GM18951 (cell line): ENCODE measurements at regions not wholly inside any gene's neighbourhood (a gene's known extent, or its start where the extent isn't known, plus 50 kb on each side); places are given as distances from the start of the nearest gene placed in this dataset.

ENCODE experiments used
- POLR2A ChIP-seq: IDR thresholded peaks from 4 replicates; pipeline ENCODE4 v1.6.1; 2011; ENCODE audit warnings: mild to moderate bottlenecking; ENCODE audit not compliant: insufficient read length, insufficient read depth; ENCODE audit errors: extremely low read depth
- in situ Hi-C: fragments of 300-500 bp; cut with MboI; formaldehyde crosslinking; loops from one replicate; pipeline ENCODE4 v1.12.0; 2022; ENCODE audit warnings: low sequenced_read_pairs, mixed read lengths, inconsistent platforms; ENCODE audit not compliant: unreplicated experiment

DNA sequence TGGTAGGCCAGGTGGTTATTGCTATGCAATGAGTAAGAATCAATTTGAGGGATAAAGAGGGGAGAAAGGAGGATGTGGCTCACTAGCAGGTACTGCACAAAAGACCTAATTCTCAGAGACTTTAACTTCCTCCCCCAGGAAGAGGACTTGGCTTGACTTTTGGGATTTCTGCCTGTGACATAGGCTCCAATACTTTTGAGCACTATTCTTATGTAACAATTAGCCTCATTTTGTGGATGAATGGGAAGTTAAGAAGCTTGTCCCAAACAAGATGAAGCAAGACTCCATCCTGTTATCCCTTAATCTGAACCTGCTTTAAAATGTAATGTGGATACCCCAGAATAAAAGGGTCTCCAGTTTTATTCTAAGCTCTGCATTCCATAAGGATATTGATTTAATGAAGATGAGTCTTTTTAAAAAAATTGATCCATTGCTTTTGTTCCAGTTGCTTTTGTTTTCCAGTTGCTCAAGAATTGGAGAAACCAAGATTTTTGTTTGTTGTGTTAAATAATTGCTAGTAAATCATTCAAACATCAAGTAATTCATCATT is 218.5 kb downstream of the SNX13 start:
- no peak for TF ChIP-seq POLR2A
- in situ Hi-C loops, result no loop called here

DNA sequence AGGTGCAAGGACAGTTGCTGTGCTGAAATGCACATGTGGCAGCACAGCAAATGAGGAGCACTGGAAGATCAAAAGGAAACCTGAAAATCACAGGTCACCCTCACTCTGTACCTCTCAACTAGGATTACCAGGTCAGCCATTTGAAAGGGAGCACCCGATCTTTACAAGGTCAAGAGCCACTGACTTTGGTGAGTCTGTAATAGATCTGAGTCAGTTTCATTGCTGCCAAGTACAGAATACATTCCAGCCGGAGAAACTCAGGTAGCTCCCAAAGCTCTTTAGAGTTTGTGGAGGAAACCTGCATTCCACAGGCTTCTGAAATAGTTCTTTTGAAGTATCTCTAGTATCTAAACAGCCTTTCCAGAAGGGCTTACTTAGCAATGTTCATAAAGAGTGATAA is 217.5 kb downstream of the SNX13 start:
- in situ Hi-C loops, result no loop called here
- no peak for TF ChIP-seq POLR2A

DNA sequence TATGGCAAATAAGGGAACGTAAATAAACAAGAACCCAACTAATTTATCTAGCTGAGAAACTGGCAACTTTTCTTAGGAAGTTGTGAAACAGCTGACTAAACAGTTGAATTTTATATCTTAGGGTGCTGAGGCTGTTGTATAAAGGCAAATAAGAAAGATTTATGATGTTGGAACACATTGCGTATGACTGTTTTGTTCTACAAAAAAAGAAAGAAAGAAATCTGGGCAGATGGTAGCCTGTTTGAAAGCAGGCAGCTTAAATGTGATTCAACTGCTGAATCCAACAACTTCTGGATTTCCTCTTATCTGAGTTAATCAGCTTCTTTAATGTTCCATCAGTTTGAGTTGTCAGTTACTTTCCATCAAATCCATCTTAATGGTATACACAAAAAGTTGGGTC is 214.5 kb downstream of the SNX13 start:
- in situ Hi-C loops, result no loop called here
- no peak for TF ChIP-seq POLR2A

DNA sequence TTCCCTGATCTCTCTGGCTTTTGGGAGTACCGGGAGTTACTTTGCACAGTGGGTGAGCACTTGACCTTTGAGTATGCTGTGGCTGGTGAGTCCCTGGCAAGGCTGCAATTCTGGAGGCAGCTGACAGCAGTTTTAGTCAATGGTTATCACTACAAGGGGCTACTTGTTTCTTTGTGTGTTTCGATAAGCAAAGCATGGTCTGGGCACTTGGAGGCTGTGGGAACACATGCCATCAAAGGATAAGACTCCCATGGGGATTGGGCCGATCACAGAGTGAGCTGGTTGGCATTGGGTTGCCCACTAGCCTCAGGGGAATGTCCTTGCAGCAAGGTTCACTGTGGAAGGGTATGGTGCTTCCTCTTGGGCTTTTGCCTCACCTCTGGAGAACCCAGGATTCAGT is 208.2 kb downstream of the SNX13 start:
- TF ChIP-seq POLR2A, result no peak
- in situ Hi-C loops, result no loop called here
